GM18907 (cell line): ENCODE measurements at regions not wholly inside any gene's neighbourhood (a gene's known extent, or its start where the extent isn't known, plus 50 kb on each side); places are given as distances from the start of the nearest gene placed in this dataset.

Experiments
- ATAC-seq: cut with Tn5 transposase; IDR thresholded peaks from one replicate; pipeline ENCODE4 v1.9.1; 2021; ENCODE audit warnings: mild to moderate bottlenecking, moderate library complexity; ENCODE audit not compliant: unreplicated experiment

GRCh38 chr13:105213512-105213911, 1322.0 kb downstream of the EFNB2 start:
- ATAC-seq = no peak

GRCh38 chr13:105207572-105208293, 1327.7 kb downstream of the EFNB2 start:
- no peak for ATAC-seq

GRCh38 chr13:105202354-105202753, 1333.1 kb downstream of the EFNB2 start:
- no peak for ATAC-seq

- ATAC-seq = no peak
Measured at GRCh38 chr13:105201351-105201750, 1334.1 kb downstream of the EFNB2 start.

GRCh38 chr13:105200181-105200580, 1335.3 kb downstream of the EFNB2 start:
- no peak for ATAC-seq

GRCh38 chr13:105196052-105196451, 1339.4 kb downstream of the EFNB2 start:
- no peak for ATAC-seq

- ATAC-seq = no peak
Measured at GRCh38 chr13:105193026-105193425, 1342.4 kb downstream of the EFNB2 start.

GRCh38 chr13:105184201-105184600, 1351.3 kb downstream of the EFNB2 start:
- ATAC-seq = no peak

- ATAC-seq = no peak
Measured at GRCh38 chr13:105177265-105177900, 1358.1 kb downstream of the EFNB2 start.

- peak; percentile 53 for ATAC-seq
Measured at GRCh38 chr13:105170438-105170837, 1365.0 kb downstream of the EFNB2 start.

GRCh38 chr13:105168295-105168694, 1367.2 kb downstream of the EFNB2 start:
- ATAC-seq = no peak

- no peak for ATAC-seq
Measured at GRCh38 chr13:105167385-105167784, 1368.1 kb downstream of the EFNB2 start.

GRCh38 chr13:105165449-105166125, 1369.9 kb downstream of the EFNB2 start:
- ATAC-seq = peak; percentile 83

- ATAC-seq = no peak
Measured at GRCh38 chr13:105159841-105160240, 1375.6 kb downstream of the EFNB2 start.

- ATAC-seq = no peak
Measured at GRCh38 chr13:105153611-105154010, 1381.9 kb downstream of the EFNB2 start.

GRCh38 chr13:105151639-105152038, 1383.8 kb downstream of the EFNB2 start:
- no peak for ATAC-seq

GRCh38 chr13:105147461-105147860, 1388.0 kb downstream of the EFNB2 start:
- ATAC-seq = no peak

GRCh38 chr13:105144936-105145335, 1390.5 kb downstream of the EFNB2 start:
- ATAC-seq = no peak

- ATAC-seq = no peak
Measured at GRCh38 chr13:105144020-105144419, 1391.4 kb downstream of the EFNB2 start.

GRCh38 chr13:105142556-105142955, 1392.9 kb downstream of the EFNB2 start:
- no peak for ATAC-seq

GRCh38 chr13:105139380-105140285, 1395.8 kb downstream of the EFNB2 start:
- ATAC-seq = peak; percentile 98
